Liver (tissue), 8 donors: ENCODE measurements at regions not wholly inside any gene's neighbourhood (a gene's known extent, or its start where the extent isn't known, plus 50 kb on each side); places are given as distances from the start of the nearest gene placed in this dataset.

Source experiments
- DNase-seq: peaks from one replicate; pipeline ENCODE4 v3.0.0-alpha.2; 2017; ENCODE audit warnings: low spot score
- H3K27ac ChIP-seq, 2 donors: one replicate each; pipeline ENCODE4 v1.7.0; 2013; ENCODE audit warnings: inconsistent platforms in 2 of 2, low read length in 2 of 2, control low read depth in 1 of 2, low read depth in 1 of 2, mild to moderate bottlenecking in 1 of 2
- H3K27me3 ChIP-seq, 4 donors: one replicate each; pipeline versions ENCODE4 v1.6.1 to v1.7.0; 2013; ENCODE audit warnings: low read length in 3 of 4, inconsistent platforms in 1 of 4, mild to moderate bottlenecking in 1 of 4, moderate library complexity in 1 of 4; ENCODE audit not compliant: control insufficient read depth in 4 of 4, insufficient read depth in 4 of 4
- H3K36me3 ChIP-seq, 4 donors: one replicate each; pipeline versions ENCODE4 v1.6.1 to v1.7.0; 2013; ENCODE audit warnings: low read length in 3 of 4, mild to moderate bottlenecking in 3 of 4, low read depth in 1 of 4, moderate library complexity in 1 of 4; ENCODE audit not compliant: control insufficient read depth in 4 of 4, insufficient read depth in 3 of 4
- H3K4me1 ChIP-seq, 4 donors: one replicate each; pipeline versions ENCODE4 v1.6.1 to v1.7.0; 2013; ENCODE audit warnings: low read length in 3 of 4, mild to moderate bottlenecking in 3 of 4, moderate library complexity in 1 of 4; ENCODE audit not compliant: control insufficient read depth in 4 of 4, insufficient read depth in 4 of 4
- H3K4me3 ChIP-seq, 3 donors: one replicate each; pipeline versions ENCODE4 v1.6.1 to v1.7.0; 2013; ENCODE audit warnings: low read length in 3 of 3, control low read depth in 1 of 3, low read depth in 1 of 3, mild to moderate bottlenecking in 1 of 3
- H3K9ac ChIP-seq, 2 donors: one replicate each; pipeline ENCODE4 v1.7.0; 2013; ENCODE audit warnings: low read length in 2 of 2, mild to moderate bottlenecking in 2 of 2, moderate library complexity in 2 of 2, control low read depth in 1 of 2, low read depth in 1 of 2
- H3K9me3 ChIP-seq, 4 donors: one replicate each; pipeline versions ENCODE4 v1.6.1 to v1.7.0; 2013; ENCODE audit warnings: low read length in 3 of 4; ENCODE audit not compliant: control insufficient read depth in 4 of 4
- ATF3 ChIP-seq: IDR thresholded peaks from 2 replicates; pipeline ENCODE4 v1.6.1; 2016; ENCODE audit warnings: antibody characterized with exemption
- EGR1 ChIP-seq, 2 donors: IDR thresholded peaks; 2 replicates each; pipeline ENCODE4 v1.6.1; 2016 to 2018; ENCODE audit warnings: antibody characterized with exemption in 2 of 2, low read depth in 2 of 2
- FOXA1 ChIP-seq: IDR thresholded peaks from 2 replicates; pipeline ENCODE4 v1.6.1; 2016; ENCODE audit warnings: antibody characterized with exemption
- FOXA2 ChIP-seq: IDR thresholded peaks from 2 replicates; pipeline ENCODE4 v1.6.1; 2016; ENCODE audit warnings: antibody characterized with exemption
- GABPA ChIP-seq, 2 donors: IDR thresholded peaks in 1 of 2; conservative IDR thresholded peaks in 1 of 2; 2 replicates each; pipeline ENCODE4 v1.6.1; 2016; ENCODE audit warnings: antibody characterized with exemption in 2 of 2, mild to moderate bottlenecking in 1 of 2, moderate library complexity in 1 of 2
- HNF4A ChIP-seq, 2 donors: conservative IDR thresholded peaks; 2 replicates each; pipeline ENCODE4 v1.6.1; 2016; ENCODE audit warnings: antibody characterized with exemption in 2 of 2, mild to moderate bottlenecking in 2 of 2
- JUND ChIP-seq, 2 donors: IDR thresholded peaks; 2 replicates each; pipeline ENCODE4 v1.6.1; 2016; ENCODE audit warnings: antibody characterized with exemption in 2 of 2
- RAD21 ChIP-seq, 2 donors: IDR thresholded peaks; 2 replicates each; pipeline ENCODE4 v1.6.1; 2016; ENCODE audit warnings: antibody characterized with exemption in 2 of 2, mild to moderate bottlenecking in 2 of 2
- SP1 ChIP-seq: IDR thresholded peaks from 2 replicates; pipeline ENCODE4 v1.6.1; 2018; ENCODE audit warnings: antibody characterized with exemption, mild to moderate bottlenecking
- TAF1 ChIP-seq: conservative IDR thresholded peaks from 2 replicates; pipeline ENCODE4 v1.6.1; 2016; ENCODE audit warnings: antibody characterized with exemption, mild to moderate bottlenecking
- ZBTB33 ChIP-seq: IDR thresholded peaks from 2 replicates; pipeline ENCODE4 v1.6.1; 2016; ENCODE audit warnings: antibody characterized with exemption
- WGBS: extraction: QIAGEN DNeasy Blood & Tissue Kit; methylation state at CpG from one replicate; pipeline ENCODE4 v1.1.7; 2013; 5-methylcytosine and 5-hydroxymethylcytosine counted together
- TF ChIP-seq, protein P1 (sequence below): fragments of 150-350 bp; IDR thresholded peaks from 2 replicates; pipeline ENCODE4 v1.5.1; 2017; ENCODE audit warnings: improper control_type of control experiment, low read depth, low read length; ENCODE audit not compliant: missing input control
- TF ChIP-seq, protein P2 (sequence below): IDR thresholded peaks from 2 replicates; pipeline ENCODE4 v1.6.1; 2016; ENCODE audit warnings: antibody characterized with exemption, mild to moderate bottlenecking
- donor health status: healthy.
- donor health status: healthy.
- donor health status: healthy.
- donor health status: healthy.
- donor health status: healthy.

- H3K9me3 ChIP-seq = no peaks in the 10 kb centered on the region
- no peaks in the 10 kb centered on the region for H3K4me1 ChIP-seq
- DNase-seq = no peak
- no peaks in the 10 kb centered on the region for H3K36me3 ChIP-seq
- no peak overlapping the region for H3K27ac ChIP-seq
- no peak overlapping the region for H3K9ac ChIP-seq
- TF ChIP-seq GABPA (IDR thresholded peaks at IDR 0.05 in 1 of 2, conservative IDR thresholded peaks at IDR 0.05 in 1 of 2) = no peak
- no peak for TF ChIP-seq ATF3
- no peak for TF ChIP-seq JUND (IDR thresholded peaks at IDR 0.05)
- no peak for TF ChIP-seq TAF1
- TF ChIP-seq, protein P1, sequence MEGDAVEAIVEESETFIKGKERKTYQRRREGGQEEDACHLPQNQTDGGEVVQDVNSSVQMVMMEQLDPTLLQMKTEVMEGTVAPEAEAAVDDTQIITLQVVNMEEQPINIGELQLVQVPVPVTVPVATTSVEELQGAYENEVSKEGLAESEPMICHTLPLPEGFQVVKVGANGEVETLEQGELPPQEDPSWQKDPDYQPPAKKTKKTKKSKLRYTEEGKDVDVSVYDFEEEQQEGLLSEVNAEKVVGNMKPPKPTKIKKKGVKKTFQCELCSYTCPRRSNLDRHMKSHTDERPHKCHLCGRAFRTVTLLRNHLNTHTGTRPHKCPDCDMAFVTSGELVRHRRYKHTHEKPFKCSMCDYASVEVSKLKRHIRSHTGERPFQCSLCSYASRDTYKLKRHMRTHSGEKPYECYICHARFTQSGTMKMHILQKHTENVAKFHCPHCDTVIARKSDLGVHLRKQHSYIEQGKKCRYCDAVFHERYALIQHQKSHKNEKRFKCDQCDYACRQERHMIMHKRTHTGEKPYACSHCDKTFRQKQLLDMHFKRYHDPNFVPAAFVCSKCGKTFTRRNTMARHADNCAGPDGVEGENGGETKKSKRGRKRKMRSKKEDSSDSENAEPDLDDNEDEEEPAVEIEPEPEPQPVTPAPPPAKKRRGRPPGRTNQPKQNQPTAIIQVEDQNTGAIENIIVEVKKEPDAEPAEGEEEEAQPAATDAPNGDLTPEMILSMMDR = no peak
- no peak for TF ChIP-seq FOXA1
- H3K27me3 ChIP-seq = no peaks in the 10 kb centered on the region
- H3K4me3 ChIP-seq = no peak overlapping the region
- WGBS = 72% methylated on average over 9 of the region's 9 CpGs
Observed at GRCh38 chr2:172285760-172286159, 141.6 kb upstream of the ITGA6 start.

DNA sequence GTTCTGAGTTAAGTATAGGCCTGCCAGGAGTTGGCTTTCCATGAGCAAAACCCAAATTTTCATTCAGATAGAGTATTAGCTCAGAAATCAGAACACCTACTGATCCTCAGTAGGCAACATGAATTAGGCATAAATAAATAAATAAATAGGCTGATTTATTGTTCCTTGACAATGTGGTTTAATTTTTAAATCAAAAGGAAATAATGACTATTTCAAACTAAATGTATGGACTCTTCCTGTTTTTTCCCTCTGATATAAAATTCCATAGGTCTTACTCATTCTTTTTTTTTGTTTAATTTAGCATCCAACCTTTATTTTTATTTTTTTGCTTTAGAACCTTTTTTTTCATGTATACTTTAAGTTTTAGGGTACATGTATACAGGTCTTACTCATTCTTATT, 140.2 kb upstream of the ITGA6 start:
- no peaks in the 10 kb centered on the region for H3K36me3 ChIP-seq
- no peak for DNase-seq
- no peaks in the 10 kb centered on the region for H3K9me3 ChIP-seq
- no peaks in the 10 kb centered on the region for H3K4me1 ChIP-seq
- TF ChIP-seq SP1 = no peak
- TF ChIP-seq, protein P2, sequence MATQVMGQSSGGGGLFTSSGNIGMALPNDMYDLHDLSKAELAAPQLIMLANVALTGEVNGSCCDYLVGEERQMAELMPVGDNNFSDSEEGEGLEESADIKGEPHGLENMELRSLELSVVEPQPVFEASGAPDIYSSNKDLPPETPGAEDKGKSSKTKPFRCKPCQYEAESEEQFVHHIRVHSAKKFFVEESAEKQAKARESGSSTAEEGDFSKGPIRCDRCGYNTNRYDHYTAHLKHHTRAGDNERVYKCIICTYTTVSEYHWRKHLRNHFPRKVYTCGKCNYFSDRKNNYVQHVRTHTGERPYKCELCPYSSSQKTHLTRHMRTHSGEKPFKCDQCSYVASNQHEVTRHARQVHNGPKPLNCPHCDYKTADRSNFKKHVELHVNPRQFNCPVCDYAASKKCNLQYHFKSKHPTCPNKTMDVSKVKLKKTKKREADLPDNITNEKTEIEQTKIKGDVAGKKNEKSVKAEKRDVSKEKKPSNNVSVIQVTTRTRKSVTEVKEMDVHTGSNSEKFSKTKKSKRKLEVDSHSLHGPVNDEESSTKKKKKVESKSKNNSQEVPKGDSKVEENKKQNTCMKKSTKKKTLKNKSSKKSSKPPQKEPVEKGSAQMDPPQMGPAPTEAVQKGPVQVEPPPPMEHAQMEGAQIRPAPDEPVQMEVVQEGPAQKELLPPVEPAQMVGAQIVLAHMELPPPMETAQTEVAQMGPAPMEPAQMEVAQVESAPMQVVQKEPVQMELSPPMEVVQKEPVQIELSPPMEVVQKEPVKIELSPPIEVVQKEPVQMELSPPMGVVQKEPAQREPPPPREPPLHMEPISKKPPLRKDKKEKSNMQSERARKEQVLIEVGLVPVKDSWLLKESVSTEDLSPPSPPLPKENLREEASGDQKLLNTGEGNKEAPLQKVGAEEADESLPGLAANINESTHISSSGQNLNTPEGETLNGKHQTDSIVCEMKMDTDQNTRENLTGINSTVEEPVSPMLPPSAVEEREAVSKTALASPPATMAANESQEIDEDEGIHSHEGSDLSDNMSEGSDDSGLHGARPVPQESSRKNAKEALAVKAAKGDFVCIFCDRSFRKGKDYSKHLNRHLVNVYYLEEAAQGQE = no peak
- TF ChIP-seq RAD21 (IDR thresholded peaks at IDR 0.05) = no peak
- TF ChIP-seq, protein P1 = no peak
- no peak for TF ChIP-seq EGR1 (IDR thresholded peaks at IDR 0.05; ENCODE audit: low read depth in 2 of 2)
- no peak for TF ChIP-seq HNF4A (conservative IDR thresholded peaks at IDR 0.05)
- TF ChIP-seq ZBTB33 = no peak
- no peak for TF ChIP-seq FOXA2
- TF ChIP-seq FOXA1 = no peak
- no peak overlapping the region for H3K4me3 ChIP-seq
- no peak overlapping the region for H3K27ac ChIP-seq
- no peak overlapping the region for H3K9ac ChIP-seq
- no peaks in the 10 kb centered on the region for H3K27me3 ChIP-seq
